ENCODE measurements at regions not wholly inside any gene's neighbourhood (a gene's known extent, or its start where the extent isn't known, plus 50 kb on each side); places are given as distances from the start of the nearest gene placed in this dataset.

DNA sequence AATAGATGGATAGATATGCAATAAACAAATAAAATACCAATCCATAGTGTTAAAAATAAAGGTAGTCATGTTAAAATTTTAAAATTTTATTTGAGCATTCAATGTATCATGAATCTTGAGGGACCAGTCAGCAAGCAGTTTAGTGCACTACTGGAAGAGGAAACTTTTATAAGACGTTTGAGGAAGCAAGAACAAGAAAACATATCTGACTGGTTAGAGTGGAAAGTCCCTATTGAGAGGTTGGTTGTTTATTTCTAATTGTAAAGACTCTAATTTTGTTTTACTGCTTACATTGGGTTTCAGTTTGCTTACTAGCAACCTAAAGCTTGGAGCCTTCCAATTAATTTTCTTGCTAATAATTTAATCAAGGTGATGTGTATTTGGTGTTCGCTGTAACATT, 786.2 kb downstream of the RAB28 start:
- CTCF ChIA-PET, result no interaction called here
- H3K27ac ChIP-seq (ENCODE audit: low read depth, low read length), result no peak overlapping the region
- no peak overlapping the region for H3K4me3 ChIP-seq (ENCODE audit: low read length)
- H3K27me3 ChIP-seq (ENCODE audit: insufficient read depth, low read length, poor library complexity, severe bottlenecking), result no peaks in the 10 kb centered on the region
- no peaks in the 10 kb centered on the region for H3K36me3 ChIP-seq (ENCODE audit: insufficient read depth, low read length)
- Mint-ChIP-seq H3K27me3 (no peaks in the 10 kb centered on the region), H3K4me1 (no peaks in the 10 kb centered on the region), H3K4me3 (no peak overlapping the region), H3K9me3 (peaks cover 0 to 2% (median 0%) of the 10 kb centered on the region in 5 donors), H3K36me3 (no peaks in the 10 kb centered on the region), H3K27ac (no peak overlapping the region)
- no peaks in the 10 kb centered on the region for H3K9me3 ChIP-seq (ENCODE audit: low read length)
- DNase-seq, result no peak
- H3K4me1 ChIP-seq (ENCODE audit: insufficient read depth, low read length), result no peaks in the 10 kb centered on the region
- POLR2A ChIA-PET, result no interaction called here

DNA sequence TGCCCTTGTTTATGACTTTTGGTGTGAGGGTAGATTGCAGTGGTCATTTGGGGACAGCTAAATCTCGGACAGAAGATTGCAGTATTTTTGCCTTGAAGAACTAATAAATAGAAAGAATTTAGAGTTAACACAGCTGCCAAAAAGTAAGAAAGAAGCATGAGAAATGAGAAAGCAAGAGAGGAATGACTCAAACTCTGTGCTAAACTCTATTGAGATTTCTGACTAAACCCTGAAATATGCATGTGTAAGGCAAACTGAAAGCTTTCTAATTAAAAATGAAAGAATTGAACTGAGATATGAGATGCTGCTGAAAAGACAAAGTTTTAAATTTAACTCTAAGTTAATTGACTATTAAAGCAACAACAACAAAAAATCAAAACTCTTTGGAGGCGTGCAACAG, 791.3 kb downstream of the RAB28 start:
- Histone ChIP-seq H3K4me3 (ENCODE audit: low read length) (no peak overlapping the region), H3K36me3 (ENCODE audit: insufficient read depth, low read length) (no peaks in the 10 kb centered on the region), H3K27me3 (ENCODE audit: insufficient read depth, low read length, poor library complexity, severe bottlenecking) (no peaks in the 10 kb centered on the region), H3K27ac (ENCODE audit: low read depth, low read length) (no peak overlapping the region), H3K4me1 (ENCODE audit: insufficient read depth, low read length) (no peaks in the 10 kb centered on the region), H3K9me3 (ENCODE audit: low read length) (no peaks in the 10 kb centered on the region)
- DNase-seq, result no peak
- Mint-ChIP-seq H3K27ac (no peak overlapping the region), H3K9me3 (peaks cover 0 to 2% (median 0%) of the 10 kb centered on the region in 5 donors), H3K4me3 (no peak overlapping the region), H3K36me3 (no peaks in the 10 kb centered on the region), H3K4me1 (no peaks in the 10 kb centered on the region), H3K27me3 (no peaks in the 10 kb centered on the region)
- ChIA-PET POLR2A (no interaction called here), CTCF (no interaction called here)

DNA sequence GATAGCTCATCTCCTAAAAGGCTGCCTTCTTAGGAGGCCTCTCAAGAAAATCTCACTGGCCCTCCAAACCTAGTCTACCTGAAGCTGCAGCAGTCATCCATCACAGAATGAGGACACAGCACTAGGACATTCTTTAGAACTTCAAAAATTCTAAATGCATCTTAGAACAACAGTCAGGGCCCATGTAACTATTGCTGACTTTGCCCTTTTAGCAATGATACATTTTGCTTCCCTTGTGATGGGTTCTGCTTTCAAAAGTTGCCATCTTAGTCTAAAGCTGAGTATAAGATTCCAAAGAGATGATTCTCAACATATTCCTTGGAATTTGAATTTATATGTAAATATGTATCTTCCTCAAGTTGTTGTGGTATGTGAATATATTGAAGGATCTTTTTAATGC, 793.0 kb downstream of the RAB28 start:
- H3K9me3 Mint-ChIP-seq, result peaks cover 0 to 2% (median 0%) of the 10 kb centered on the region in 5 donors
- Histone ChIP-seq H3K9me3 (ENCODE audit: low read length) (no peaks in the 10 kb centered on the region), H3K27ac (ENCODE audit: low read depth, low read length) (no peak overlapping the region), H3K27me3 (ENCODE audit: insufficient read depth, low read length, poor library complexity, severe bottlenecking) (no peaks in the 10 kb centered on the region), H3K36me3 (ENCODE audit: insufficient read depth, low read length) (no peaks in the 10 kb centered on the region), H3K4me3 (ENCODE audit: low read length) (no peak overlapping the region), H3K4me1 (ENCODE audit: insufficient read depth, low read length) (no peaks in the 10 kb centered on the region)
- CTCF ChIA-PET, result no interaction called here
- no peaks in the 10 kb centered on the region for H3K36me3 Mint-ChIP-seq
- POLR2A ChIA-PET, result no interaction called here
- DNase-seq, result no peak
- no peak overlapping the region for H3K27ac Mint-ChIP-seq
- H3K27me3 Mint-ChIP-seq, result no peaks in the 10 kb centered on the region
- no peaks in the 10 kb centered on the region for H3K4me1 Mint-ChIP-seq
- H3K4me3 Mint-ChIP-seq, result no peak overlapping the region

DNA sequence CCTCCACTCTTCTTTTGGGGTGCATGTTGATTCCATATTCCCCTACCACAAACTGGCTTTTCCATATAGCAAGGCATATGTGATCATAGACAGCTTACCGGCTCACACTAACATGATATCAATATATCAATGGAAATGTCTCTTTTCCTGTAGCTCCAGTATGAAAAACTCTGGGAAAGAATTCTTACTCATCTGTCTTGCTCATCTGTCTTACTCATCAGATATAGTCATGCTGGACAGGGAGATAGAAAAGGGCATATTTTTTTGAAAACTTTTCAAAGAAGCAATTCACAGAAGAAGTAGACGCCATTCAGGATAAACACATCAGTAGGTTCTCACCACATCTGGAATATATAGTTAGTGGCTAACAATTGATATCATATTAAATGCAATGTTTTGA, 794.7 kb downstream of the RAB28 start:
- Histone ChIP-seq H3K9me3 (ENCODE audit: low read length) (no peaks in the 10 kb centered on the region), H3K27me3 (ENCODE audit: insufficient read depth, low read length, poor library complexity, severe bottlenecking) (no peaks in the 10 kb centered on the region), H3K36me3 (ENCODE audit: insufficient read depth, low read length) (no peaks in the 10 kb centered on the region), H3K27ac (ENCODE audit: low read depth, low read length) (no peak overlapping the region), H3K4me1 (ENCODE audit: insufficient read depth, low read length) (no peaks in the 10 kb centered on the region), H3K4me3 (ENCODE audit: low read length) (no peak overlapping the region)
- Mint-ChIP-seq H3K27me3 (no peaks in the 10 kb centered on the region), H3K27ac (no peak overlapping the region), H3K4me1 (no peaks in the 10 kb centered on the region), H3K4me3 (no peak overlapping the region), H3K9me3 (no peaks in the 10 kb centered on the region), H3K36me3 (no peaks in the 10 kb centered on the region)
- CTCF ChIA-PET, result no interaction called here
- DNase-seq, result no peak
- POLR2A ChIA-PET, result no interaction called here

DNA sequence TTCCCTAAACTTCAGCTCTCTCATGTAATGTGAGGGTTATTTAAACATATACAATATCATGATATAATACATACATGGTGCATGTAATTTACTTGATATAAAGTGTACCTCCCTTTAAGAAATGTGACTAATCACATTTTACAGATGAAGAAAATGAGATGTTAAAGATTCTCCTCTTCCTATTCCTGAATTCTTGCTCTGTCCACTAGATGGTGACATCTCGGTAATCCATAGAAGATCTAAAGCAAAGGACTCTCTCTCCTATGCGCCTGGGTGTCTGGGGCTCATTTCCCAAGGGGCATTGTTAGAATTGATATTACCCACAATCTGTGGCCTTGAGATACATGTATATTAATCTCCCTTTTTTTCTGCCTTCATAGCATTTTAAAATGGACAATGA, 804.9 kb downstream of the RAB28 start:
- Histone ChIP-seq H3K9me3 (ENCODE audit: low read length) (no peaks in the 10 kb centered on the region), H3K27ac (ENCODE audit: low read depth, low read length) (no peak overlapping the region), H3K36me3 (ENCODE audit: insufficient read depth, low read length) (no peaks in the 10 kb centered on the region), H3K27me3 (ENCODE audit: insufficient read depth, low read length, poor library complexity, severe bottlenecking) (no peaks in the 10 kb centered on the region), H3K4me1 (ENCODE audit: insufficient read depth, low read length) (no peaks in the 10 kb centered on the region), H3K4me3 (ENCODE audit: low read length) (no peak overlapping the region)
- CTCF ChIA-PET, result no interaction called here
- POLR2A ChIA-PET, result no interaction called here
- no peak overlapping the region for H3K27ac Mint-ChIP-seq
- peaks cover 2 to 15% (median 7%) of the 10 kb centered on the region in 5 donors for H3K9me3 Mint-ChIP-seq
- DNase-seq, result no peak
- H3K27me3 Mint-ChIP-seq, result peaks cover 0 to 3% of the 10 kb centered on the region in 2 donors
- no peaks in the 10 kb centered on the region for H3K4me1 Mint-ChIP-seq
- no peak overlapping the region for H3K4me3 Mint-ChIP-seq
- H3K36me3 Mint-ChIP-seq, result no peaks in the 10 kb centered on the region

DNA sequence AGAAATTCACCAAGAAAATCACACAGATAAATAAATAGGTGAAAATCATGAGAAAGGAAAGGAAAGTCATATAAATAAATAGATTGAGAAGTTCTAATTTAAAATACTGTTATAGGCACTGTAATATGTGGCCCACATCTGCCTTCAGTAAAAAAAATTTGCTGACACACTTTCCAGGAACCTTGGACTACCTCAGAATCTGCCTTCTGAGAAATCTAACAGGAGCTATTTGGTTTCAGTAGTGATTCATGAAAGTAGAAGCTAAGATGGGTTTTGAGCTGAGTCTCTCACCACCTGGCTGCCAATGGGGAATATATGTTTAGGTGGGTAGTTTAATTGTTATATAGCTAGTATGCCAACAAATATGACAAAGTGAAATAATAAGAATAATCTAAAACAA, 810.0 kb downstream of the RAB28 start:
- Histone ChIP-seq H3K27me3 (ENCODE audit: insufficient read depth, low read length, poor library complexity, severe bottlenecking) (no peaks in the 10 kb centered on the region), H3K4me3 (ENCODE audit: low read length) (no peak overlapping the region), H3K27ac (ENCODE audit: low read depth, low read length) (no peak overlapping the region), H3K36me3 (ENCODE audit: insufficient read depth, low read length) (no peaks in the 10 kb centered on the region), H3K4me1 (ENCODE audit: insufficient read depth, low read length) (no peaks in the 10 kb centered on the region), H3K9me3 (ENCODE audit: low read length) (no peaks in the 10 kb centered on the region)
- H3K36me3 Mint-ChIP-seq, result no peaks in the 10 kb centered on the region
- no peaks in the 10 kb centered on the region for H3K4me1 Mint-ChIP-seq
- no peak overlapping the region for H3K4me3 Mint-ChIP-seq
- CTCF ChIA-PET, result no interaction called here
- no peak overlapping the region for H3K27ac Mint-ChIP-seq
- POLR2A ChIA-PET, result no interaction called here
- no peak for DNase-seq
- no peaks in the 10 kb centered on the region for H3K27me3 Mint-ChIP-seq
- peaks cover 4 to 21% (median 11%) of the 10 kb centered on the region in 5 donors for H3K9me3 Mint-ChIP-seq

DNA sequence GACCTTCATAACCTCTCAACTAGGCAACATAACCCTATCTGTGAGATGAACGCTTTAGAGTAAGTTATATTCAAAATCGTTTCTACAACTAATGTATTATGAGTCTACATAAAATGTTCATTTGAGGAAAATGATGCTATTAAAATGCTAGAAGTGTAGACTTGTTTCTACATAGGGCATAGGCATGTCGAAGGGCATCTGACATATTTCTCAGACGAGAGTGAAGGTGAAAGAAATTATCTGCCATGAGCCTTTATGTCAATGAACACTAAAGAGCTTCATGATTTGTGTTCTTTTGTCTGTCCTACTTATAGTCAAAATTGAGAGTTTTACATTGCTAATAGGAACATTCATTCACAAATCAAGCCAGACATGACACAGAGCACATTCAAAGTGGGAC, 811.8 kb downstream of the RAB28 start:
- ChIA-PET CTCF (no interaction called here), POLR2A (no interaction called here)
- no peaks in the 10 kb centered on the region for H3K27me3 ChIP-seq (ENCODE audit: insufficient read depth, low read length, poor library complexity, severe bottlenecking)
- Mint-ChIP-seq H3K4me1 (no peaks in the 10 kb centered on the region), H3K4me3 (no peak overlapping the region), H3K27ac (no peak overlapping the region), H3K27me3 (peaks cover 0 to 2% of the 10 kb centered on the region in 2 donors), H3K36me3 (no peaks in the 10 kb centered on the region), H3K9me3 (peaks cover 4 to 21% (median 11%) of the 10 kb centered on the region in 5 donors)
- no peak overlapping the region for H3K27ac ChIP-seq (ENCODE audit: low read depth, low read length)
- H3K36me3 ChIP-seq (ENCODE audit: insufficient read depth, low read length), result no peaks in the 10 kb centered on the region
- no peak for DNase-seq
- no peaks in the 10 kb centered on the region for H3K4me1 ChIP-seq (ENCODE audit: insufficient read depth, low read length)
- no peak overlapping the region for H3K4me3 ChIP-seq (ENCODE audit: low read length)
- H3K9me3 ChIP-seq (ENCODE audit: low read length), result no peaks in the 10 kb centered on the region

DNA sequence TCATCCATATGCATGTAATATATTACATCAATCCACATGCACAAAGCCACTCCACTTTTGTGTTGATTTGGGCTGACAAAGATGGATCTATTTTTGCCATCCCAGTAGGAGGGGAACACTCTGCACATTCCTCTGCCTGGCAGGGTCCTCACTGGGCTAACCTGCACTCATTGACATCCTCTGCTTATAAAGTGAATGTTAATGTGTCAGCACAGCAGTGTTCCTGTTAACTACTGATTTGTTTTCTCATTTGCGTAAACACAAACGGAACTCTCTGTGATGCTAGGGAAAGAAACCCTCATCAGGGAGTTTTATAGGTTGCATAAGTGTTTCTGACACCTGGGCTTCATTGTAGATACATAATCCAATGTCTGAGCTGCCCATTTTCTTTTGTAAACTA, 826.0 kb downstream of the RAB28 start:
- H3K36me3 ChIP-seq (ENCODE audit: insufficient read depth, low read length), result no peaks in the 10 kb centered on the region
- no peaks in the 10 kb centered on the region for H3K4me1 ChIP-seq (ENCODE audit: insufficient read depth, low read length)
- ChIA-PET POLR2A (no interaction called here), CTCF (no interaction called here)
- no peak overlapping the region for H3K4me3 ChIP-seq (ENCODE audit: low read length)
- Mint-ChIP-seq H3K36me3 (no peaks in the 10 kb centered on the region), H3K4me3 (no peak overlapping the region), H3K4me1 (no peaks in the 10 kb centered on the region), H3K27ac (no peak overlapping the region), H3K9me3 (peaks cover 0 to 8% (median 0%) of the 10 kb centered on the region in 5 donors), H3K27me3 (no peaks in the 10 kb centered on the region)
- H3K27me3 ChIP-seq (ENCODE audit: insufficient read depth, low read length, poor library complexity, severe bottlenecking), result no peaks in the 10 kb centered on the region
- H3K9me3 ChIP-seq (ENCODE audit: low read length), result no peaks in the 10 kb centered on the region
- DNase-seq, result no peak
- no peak overlapping the region for H3K27ac ChIP-seq (ENCODE audit: low read depth, low read length)

DNA sequence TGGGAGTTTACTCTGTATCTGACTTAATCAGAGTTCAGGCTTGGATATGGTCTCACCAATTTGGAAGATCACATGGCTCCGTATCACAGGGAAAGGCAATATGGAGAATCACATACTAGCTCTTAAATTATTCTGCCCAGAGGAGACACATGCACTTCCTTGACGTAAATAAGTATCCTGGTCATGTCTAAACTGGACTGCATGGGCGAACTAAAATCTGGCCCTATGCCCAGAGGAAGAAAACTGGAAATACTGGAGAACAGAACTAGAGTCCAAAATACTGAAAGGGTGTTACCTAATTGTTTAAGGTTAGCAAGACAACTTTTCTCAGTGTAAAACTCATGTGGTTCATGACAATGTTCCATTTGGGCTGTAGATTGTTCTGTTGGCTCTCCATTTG, 832.3 kb downstream of the RAB28 start:
- Histone ChIP-seq H3K27me3 (ENCODE audit: insufficient read depth, low read length, poor library complexity, severe bottlenecking) (no peaks in the 10 kb centered on the region), H3K27ac (ENCODE audit: low read depth, low read length) (no peak overlapping the region), H3K9me3 (ENCODE audit: low read length) (no peaks in the 10 kb centered on the region), H3K36me3 (ENCODE audit: insufficient read depth, low read length) (no peaks in the 10 kb centered on the region), H3K4me3 (ENCODE audit: low read length) (no peak overlapping the region), H3K4me1 (ENCODE audit: insufficient read depth, low read length) (no peaks in the 10 kb centered on the region)
- no peak for DNase-seq
- ChIA-PET CTCF (no interaction called here), POLR2A (no interaction called here)
- Mint-ChIP-seq H3K36me3 (no peaks in the 10 kb centered on the region), H3K4me1 (no peaks in the 10 kb centered on the region), H3K27ac (no peak overlapping the region), H3K9me3 (peaks cover 0 to 8% (median 0%) of the 10 kb centered on the region in 5 donors), H3K4me3 (no peak overlapping the region), H3K27me3 (no peaks in the 10 kb centered on the region)
